ENCODE measurements at regions not wholly inside any gene's neighbourhood (a gene's known extent, or its start where the extent isn't known, plus 50 kb on each side); places are given as distances from the start of the nearest gene placed in this dataset.
A peak's percentile ranks its signal among the peaks of the same experiment; 100 is the strongest.

GRCh38 chr4:129352480-129352879, 256.5 kb downstream of the C4orf33 start:
- no peak for DNase-seq

GRCh38 chr4:129353490-129353889, 257.5 kb downstream of the C4orf33 start:
- no peak for DNase-seq

- DNase-seq = no peak
Observed at GRCh38 chr4:129355031-129355430, 259.1 kb downstream of the C4orf33 start.

- DNase-seq = no peak
Observed at GRCh38 chr4:129355516-129355915, 259.6 kb downstream of the C4orf33 start.

- DNase-seq = no peak
Observed at GRCh38 chr4:129358571-129358970, 262.6 kb downstream of the C4orf33 start.

- DNase-seq = no peak
Observed at GRCh38 chr4:129359461-129359860, 263.5 kb downstream of the C4orf33 start.

GRCh38 chr4:129362691-129363274, 266.8 kb downstream of the C4orf33 start:
- peak; percentile 9 for DNase-seq

GRCh38 chr4:129364747-129365452, 268.9 kb downstream of the C4orf33 start:
- no peak for DNase-seq

- DNase-seq = no peak
Observed at GRCh38 chr4:129369361-129370010, 273.5 kb downstream of the C4orf33 start.

GRCh38 chr4:129371065-129371464, 275.1 kb downstream of the C4orf33 start:
- no peak for DNase-seq

- DNase-seq = no peak
Observed at GRCh38 chr4:129371926-129372325, 276.0 kb downstream of the C4orf33 start.

- DNase-seq = no peak
Observed at GRCh38 chr4:129377131-129377845, 281.3 kb downstream of the C4orf33 start.

- no peak for DNase-seq
Observed at GRCh38 chr4:129378364-129378763, 282.4 kb downstream of the C4orf33 start.

- DNase-seq = no peak
Observed at GRCh38 chr4:129379429-129379828, 283.5 kb downstream of the C4orf33 start.

- DNase-seq = no peak
Observed at GRCh38 chr4:129384974-129385373, 289.0 kb downstream of the C4orf33 start.

GRCh38 chr4:129387666-129388065, 291.7 kb downstream of the C4orf33 start:
- DNase-seq = no peak

GRCh38 chr4:129393976-129394375, 298.0 kb downstream of the C4orf33 start:
- DNase-seq = no peak

GRCh38 chr4:129394635-129395034, 298.7 kb downstream of the C4orf33 start:
- DNase-seq = no peak

- no peak for DNase-seq
Observed at GRCh38 chr4:129403848-129404247, 307.9 kb downstream of the C4orf33 start.

- DNase-seq = no peak
Observed at GRCh38 chr4:129410115-129410514, 314.2 kb downstream of the C4orf33 start.

GRCh38 chr4:129415004-129415403, 319.1 kb downstream of the C4orf33 start:
- no peak for DNase-seq

- DNase-seq = no peak
Observed at GRCh38 chr4:129420637-129421036, 324.7 kb downstream of the C4orf33 start.

- no peak for DNase-seq
Observed at GRCh38 chr4:129422277-129422676, 326.3 kb downstream of the C4orf33 start.

GRCh38 chr4:129428454-129428853, 332.5 kb downstream of the C4orf33 start:
- DNase-seq = no peak

All from activated T-cell treated with anti-CD3 and anti-CD28 coated beads for 4 hours (primary cell).